GM13976 (cell line): ENCODE measurements at regions not wholly inside any gene's neighbourhood (a gene's known extent, or its start where the extent isn't known, plus 50 kb on each side); places are given as distances from the start of the nearest gene placed in this dataset.

ENCODE experiments used
- DNase-seq: peaks from one replicate; pipeline ENCODE4 v3.0.0; 2012; ENCODE audit warnings: low spot score
- in situ Hi-C: fragments of 300-500 bp; cut with MboI; formaldehyde crosslinking; loops from one replicate; pipeline ENCODE4 v1.12.0; 2022; ENCODE audit warnings: low sequenced_read_pairs, mixed read lengths, inconsistent platforms; ENCODE audit not compliant: unreplicated experiment
- TF ChIP-seq, protein P1 (sequence below): IDR thresholded peaks from 2 replicates; pipeline ENCODE4 v1.5.1; 2012; ENCODE audit warnings: borderline replicate concordance, mild to moderate bottlenecking; ENCODE audit not compliant: insufficient read depth; ENCODE audit errors: extremely low read depth, missing control alignments, control extremely low read depth

DNA sequence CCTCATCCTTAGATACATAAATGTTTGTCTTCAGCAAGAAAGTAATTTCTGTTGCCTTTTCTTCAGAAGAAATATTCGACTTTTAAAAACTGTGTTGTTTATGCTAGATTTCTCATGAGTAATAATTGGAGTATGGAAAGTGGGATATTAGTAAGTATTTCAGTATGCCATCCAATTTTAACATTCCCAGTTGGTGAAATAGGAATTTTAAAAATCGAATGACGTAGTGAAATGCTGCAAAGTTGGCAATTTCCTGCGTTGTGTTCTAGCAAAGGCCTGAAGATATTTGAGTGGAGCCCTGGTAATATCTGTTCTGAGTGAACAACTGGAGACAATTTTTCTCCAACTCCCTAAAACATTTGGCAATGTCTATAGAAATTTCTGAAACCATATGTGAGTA lies 190.1 kb downstream of the ZNF330 start:
- TF ChIP-seq, protein P1, sequence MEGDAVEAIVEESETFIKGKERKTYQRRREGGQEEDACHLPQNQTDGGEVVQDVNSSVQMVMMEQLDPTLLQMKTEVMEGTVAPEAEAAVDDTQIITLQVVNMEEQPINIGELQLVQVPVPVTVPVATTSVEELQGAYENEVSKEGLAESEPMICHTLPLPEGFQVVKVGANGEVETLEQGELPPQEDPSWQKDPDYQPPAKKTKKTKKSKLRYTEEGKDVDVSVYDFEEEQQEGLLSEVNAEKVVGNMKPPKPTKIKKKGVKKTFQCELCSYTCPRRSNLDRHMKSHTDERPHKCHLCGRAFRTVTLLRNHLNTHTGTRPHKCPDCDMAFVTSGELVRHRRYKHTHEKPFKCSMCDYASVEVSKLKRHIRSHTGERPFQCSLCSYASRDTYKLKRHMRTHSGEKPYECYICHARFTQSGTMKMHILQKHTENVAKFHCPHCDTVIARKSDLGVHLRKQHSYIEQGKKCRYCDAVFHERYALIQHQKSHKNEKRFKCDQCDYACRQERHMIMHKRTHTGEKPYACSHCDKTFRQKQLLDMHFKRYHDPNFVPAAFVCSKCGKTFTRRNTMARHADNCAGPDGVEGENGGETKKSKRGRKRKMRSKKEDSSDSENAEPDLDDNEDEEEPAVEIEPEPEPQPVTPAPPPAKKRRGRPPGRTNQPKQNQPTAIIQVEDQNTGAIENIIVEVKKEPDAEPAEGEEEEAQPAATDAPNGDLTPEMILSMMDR, result no peak
- in situ Hi-C loops, result no loop called here
- DNase-seq, result no peak

DNA sequence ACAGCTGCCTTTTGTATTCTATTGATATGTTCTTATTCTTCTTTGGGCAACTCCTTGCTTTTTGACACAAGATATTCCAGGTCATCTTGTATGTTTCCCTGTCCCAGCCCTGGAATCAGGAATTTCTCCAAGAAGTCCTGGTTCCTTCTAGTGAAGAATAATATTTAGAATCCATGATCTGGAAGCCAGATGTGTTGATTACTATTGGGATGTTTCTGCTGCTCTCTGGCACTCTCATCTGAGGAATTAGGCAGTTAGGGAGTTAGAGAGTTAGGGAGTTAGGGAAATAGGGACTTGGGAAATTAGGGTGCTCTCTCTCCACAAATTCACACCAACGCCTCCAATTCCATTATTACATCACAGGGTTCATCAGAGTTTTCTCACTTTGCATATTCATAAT lies 191.2 kb downstream of the ZNF330 start:
- DNase-seq, result no peak
- in situ Hi-C loops, result no loop called here
- TF ChIP-seq, protein P1, result no peak

DNA sequence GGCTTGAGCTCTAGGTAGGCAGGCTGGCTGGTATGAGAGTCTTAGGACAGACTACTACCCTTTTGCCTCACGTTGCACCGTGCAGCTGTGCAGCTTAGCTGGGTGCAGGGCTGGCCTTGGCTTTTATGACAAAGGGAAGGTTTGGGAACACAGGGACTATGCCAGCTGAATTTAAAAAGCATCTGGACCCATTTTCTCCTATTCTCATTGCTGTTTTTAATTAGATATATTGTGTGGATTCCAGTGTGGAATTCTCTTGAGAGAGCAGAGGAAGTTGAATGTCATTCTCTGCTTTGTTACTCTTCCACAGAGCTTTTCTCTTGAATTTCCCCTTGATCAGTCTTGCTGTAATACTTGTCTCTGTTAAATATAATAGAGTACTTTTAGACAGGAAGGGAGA lies 192.7 kb downstream of the ZNF330 start:
- no peak for DNase-seq
- TF ChIP-seq, protein P1, result no peak
- in situ Hi-C loops, result no loop called here

DNA sequence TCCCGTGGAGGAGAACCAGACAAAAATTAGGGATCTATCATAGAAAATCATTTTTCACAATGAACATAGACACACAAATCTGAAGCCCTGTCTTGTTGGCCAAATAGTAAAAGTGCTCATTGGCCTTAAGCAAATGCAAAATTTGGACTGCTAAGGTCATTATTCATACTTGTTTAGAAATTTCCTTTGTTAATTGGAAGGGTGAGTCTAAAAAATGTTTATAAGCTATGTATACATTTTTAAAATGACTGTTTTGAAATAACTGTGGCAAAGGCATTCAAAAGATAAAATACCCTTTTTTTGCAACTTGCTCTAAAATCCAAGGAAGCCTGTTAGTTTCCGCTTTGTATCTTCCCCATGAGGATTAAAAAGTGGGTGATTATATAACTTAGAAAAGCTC lies 195.0 kb downstream of the ZNF330 start:
- DNase-seq, result no peak
- TF ChIP-seq, protein P1, result no peak
- in situ Hi-C loops, result no loop called here

DNA sequence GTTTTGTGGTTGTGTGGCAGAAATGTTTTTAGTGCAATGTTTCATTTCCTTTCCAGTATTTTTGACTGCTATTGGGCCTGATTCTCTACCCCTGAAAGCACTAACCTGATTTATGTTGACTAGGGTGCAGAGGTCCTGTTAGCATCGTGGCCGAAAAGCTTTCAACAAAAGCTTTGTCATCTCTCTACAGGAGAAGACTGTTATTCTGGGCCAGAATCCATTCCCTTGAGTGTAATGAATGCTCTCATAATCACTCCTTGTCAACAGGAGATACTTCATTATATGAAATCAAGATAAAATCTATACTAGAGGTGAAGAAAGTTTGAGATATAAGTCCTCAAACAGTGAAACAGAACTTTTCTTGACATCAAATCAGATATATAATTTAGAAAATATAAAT lies 195.5 kb downstream of the ZNF330 start:
- in situ Hi-C loops, result no loop called here
- no peak for DNase-seq
- TF ChIP-seq, protein P1, result no peak

DNA sequence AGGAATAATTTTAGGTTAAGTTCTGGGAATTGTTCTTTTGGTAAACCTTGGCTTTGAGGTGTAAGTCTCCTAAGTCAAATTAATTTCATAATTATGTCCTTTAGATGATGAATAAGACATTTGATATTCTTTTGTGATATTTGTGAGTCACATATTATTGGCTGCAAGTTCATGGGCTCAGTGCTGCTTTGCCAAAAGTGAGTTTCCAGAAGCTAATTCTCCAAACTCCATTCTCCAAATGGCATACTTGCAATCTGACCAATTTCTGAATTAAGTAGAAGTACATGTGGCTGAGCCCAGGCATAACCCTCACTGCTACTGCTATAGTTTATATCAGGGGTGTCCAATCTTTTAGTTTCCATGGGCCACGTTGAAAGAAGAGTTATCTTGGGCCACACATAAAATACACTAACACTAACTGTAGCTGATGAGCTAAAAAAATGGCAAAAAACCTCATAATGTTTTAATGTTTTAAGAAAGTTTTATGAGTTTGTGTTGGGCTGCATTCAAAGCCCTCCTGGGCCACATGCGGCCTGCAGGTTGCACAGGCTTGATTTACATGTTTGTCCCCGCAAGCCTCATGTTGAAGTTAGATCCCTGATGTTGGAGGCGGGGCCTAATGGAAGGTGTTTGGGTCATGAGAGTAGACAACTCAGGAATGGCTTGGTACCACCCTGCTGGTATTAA lies 196.1 kb downstream of the ZNF330 start:
- in situ Hi-C loops, result no loop called here
- no peak for DNase-seq
- TF ChIP-seq, protein P1, result no peak

DNA sequence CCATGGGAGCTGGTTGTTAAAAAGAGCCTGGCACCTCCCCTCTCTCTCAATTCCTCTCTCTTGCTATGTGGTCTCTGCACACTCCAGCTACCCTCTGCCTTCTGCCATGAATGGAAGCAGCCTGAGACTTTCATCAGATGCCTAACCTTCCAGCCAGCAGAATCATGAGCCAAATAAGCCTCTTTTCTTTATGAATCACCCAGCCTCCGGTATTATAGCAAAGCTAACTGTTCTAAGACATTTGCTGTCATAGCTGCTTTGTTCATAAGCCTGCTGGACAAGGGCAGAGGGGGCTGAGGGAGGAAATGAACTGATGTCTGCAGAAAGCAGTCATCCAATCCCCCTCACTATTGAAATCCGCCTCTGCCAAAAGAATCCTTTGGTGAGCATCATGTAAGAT lies 196.7 kb downstream of the ZNF330 start:
- in situ Hi-C loops, result no loop called here
- DNase-seq, result no peak
- TF ChIP-seq, protein P1, result no peak
